ENCODE measurements at regions not wholly inside any gene's neighbourhood (a gene's known extent, or its start where the extent isn't known, plus 50 kb on each side); places are given as distances from the start of the nearest gene placed in this dataset.

GRCh38 chr5:7991125-7991821 is 122.3 kb downstream of the MTRR start:
- Histone ChIP-seq H3K4me3 (no peak overlapping the region), H3K36me3 (no peaks in the 10 kb centered on the region), H3K27me3 (replicated peaks; ENCODE audit: insufficient read depth) (no peaks in the 10 kb centered on the region), H3K9me3 (no peaks in the 10 kb centered on the region), H3K27ac (no peak overlapping the region), H3K4me1 (replicated peaks) (no peaks in the 10 kb centered on the region)
- intact Hi-C loops (cut with DNase I), result no loop called here
- TF ChIP-seq POLR2A (IDR thresholded peaks at IDR 0.05) (no peak), POLR2AphosphoS5 (IDR thresholded peaks at IDR 0.05) (no peak)
- TF ChIP-seq, protein P1, sequence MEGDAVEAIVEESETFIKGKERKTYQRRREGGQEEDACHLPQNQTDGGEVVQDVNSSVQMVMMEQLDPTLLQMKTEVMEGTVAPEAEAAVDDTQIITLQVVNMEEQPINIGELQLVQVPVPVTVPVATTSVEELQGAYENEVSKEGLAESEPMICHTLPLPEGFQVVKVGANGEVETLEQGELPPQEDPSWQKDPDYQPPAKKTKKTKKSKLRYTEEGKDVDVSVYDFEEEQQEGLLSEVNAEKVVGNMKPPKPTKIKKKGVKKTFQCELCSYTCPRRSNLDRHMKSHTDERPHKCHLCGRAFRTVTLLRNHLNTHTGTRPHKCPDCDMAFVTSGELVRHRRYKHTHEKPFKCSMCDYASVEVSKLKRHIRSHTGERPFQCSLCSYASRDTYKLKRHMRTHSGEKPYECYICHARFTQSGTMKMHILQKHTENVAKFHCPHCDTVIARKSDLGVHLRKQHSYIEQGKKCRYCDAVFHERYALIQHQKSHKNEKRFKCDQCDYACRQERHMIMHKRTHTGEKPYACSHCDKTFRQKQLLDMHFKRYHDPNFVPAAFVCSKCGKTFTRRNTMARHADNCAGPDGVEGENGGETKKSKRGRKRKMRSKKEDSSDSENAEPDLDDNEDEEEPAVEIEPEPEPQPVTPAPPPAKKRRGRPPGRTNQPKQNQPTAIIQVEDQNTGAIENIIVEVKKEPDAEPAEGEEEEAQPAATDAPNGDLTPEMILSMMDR (IDR thresholded peaks at IDR 0.05), result no peak
- WGBS, result 64% methylated on average over 7 of the region's 7 CpGs
- no peak for DNase-seq (ENCODE audit: low spot score)

- no peaks in the 10 kb centered on the region for H3K4me1 ChIP-seq (replicated peaks)
- 77% methylated on average over 9 of the region's 9 CpGs for WGBS
These were observed 126.8 kb downstream of the MTRR start for GRCh38 chr5:7995688-7996294.

DNA sequence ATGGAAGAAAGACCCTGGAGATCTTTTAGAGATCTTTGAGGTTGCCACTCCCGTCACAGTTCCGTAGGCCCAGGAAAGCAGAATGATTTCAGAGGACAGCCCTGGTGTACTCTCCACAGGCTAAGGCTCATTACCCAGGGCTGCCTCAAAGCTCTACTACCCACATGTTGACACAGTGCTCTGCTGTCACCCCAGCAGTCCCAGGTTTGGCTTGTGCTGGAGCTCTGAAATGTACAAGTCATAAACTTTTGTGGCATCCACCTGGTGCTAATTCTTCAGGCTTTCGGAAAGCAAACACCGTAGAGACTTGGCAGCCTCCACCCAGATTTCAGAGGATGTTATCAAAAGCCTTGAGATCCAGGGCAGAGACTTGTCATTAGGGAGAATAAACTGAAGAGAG is 136.5 kb downstream of the MTRR start:
- no peaks in the 10 kb centered on the region for H3K4me1 ChIP-seq (replicated peaks)
- TF ChIP-seq POLR2AphosphoS5 (IDR thresholded peaks at IDR 0.05) (no peak), POLR2A (IDR thresholded peaks at IDR 0.05) (no peak)
- TF ChIP-seq, protein P1 (IDR thresholded peaks at IDR 0.05), result no peak
- no peaks in the 10 kb centered on the region for H3K9me3 ChIP-seq
- 59% methylated on average over 4 of the region's 4 CpGs for WGBS
- H3K27me3 ChIP-seq (replicated peaks; ENCODE audit: insufficient read depth), result no peaks in the 10 kb centered on the region
- H3K36me3 ChIP-seq, result no peaks in the 10 kb centered on the region
- no peak overlapping the region for H3K27ac ChIP-seq
- DNase-seq (ENCODE audit: low spot score), result no peak
- intact Hi-C loops (cut with DNase I), result no loop called here
- no peak overlapping the region for H3K4me3 ChIP-seq

More at GRCh38 chr5:7995688-7996294, 126.8 kb downstream of the MTRR start:
- no peaks in the 10 kb centered on the region for H3K27me3 ChIP-seq (replicated peaks; ENCODE audit: insufficient read depth)
- DNase-seq (ENCODE audit: low spot score), result no peak
- TF ChIP-seq POLR2AphosphoS5 (IDR thresholded peaks at IDR 0.05) (no peak), POLR2A (IDR thresholded peaks at IDR 0.05) (no peak)
- TF ChIP-seq, protein P1 (IDR thresholded peaks at IDR 0.05), result no peak
- H3K36me3 ChIP-seq, result no peaks in the 10 kb centered on the region
- H3K4me3 ChIP-seq, result no peak overlapping the region
- no peak overlapping the region for H3K27ac ChIP-seq
- no peaks in the 10 kb centered on the region for H3K9me3 ChIP-seq
- intact Hi-C loops (cut with DNase I), result no loop called here

GRCh38 chr5:8012131-8012977 is 143.4 kb downstream of the MTRR start:
- H3K36me3 ChIP-seq, result no peaks in the 10 kb centered on the region
- H3K4me1 ChIP-seq (replicated peaks), result no peaks in the 10 kb centered on the region
- no peak overlapping the region for H3K27ac ChIP-seq
- H3K4me3 ChIP-seq, result no peak overlapping the region
- no peaks in the 10 kb centered on the region for H3K9me3 ChIP-seq
- TF ChIP-seq, protein P1 (IDR thresholded peaks at IDR 0.05), result no peak
- TF ChIP-seq POLR2AphosphoS5 (IDR thresholded peaks at IDR 0.05) (no peak), POLR2A (IDR thresholded peaks at IDR 0.05) (no peak)
- H3K27me3 ChIP-seq (replicated peaks; ENCODE audit: insufficient read depth), result no peaks in the 10 kb centered on the region
- DNase-seq (ENCODE audit: low spot score), result no peak
- 79% methylated on average over 9 of the region's 9 CpGs for WGBS
- intact Hi-C loops (cut with DNase I), result no loop called here
